Kidney (tissue), 13 donors: ENCODE measurements at regions not wholly inside any gene's neighbourhood (a gene's known extent, or its start where the extent isn't known, plus 50 kb on each side); places are given as distances from the start of the nearest gene placed in this dataset.

Experiments used
- DNase-seq, 5 donors: peaks; one replicate each; pipeline ENCODE4 v3.0.0-alpha.2; 2013 to 2020
- FAIRE-seq: peaks from 2 replicates; lab custom pipeline; 2012; peaks lifted over from hg19 to GRCh38; lab: Jason Lieb, UNC
- H3K27ac ChIP-seq, 2 donors: one replicate each; pipeline ENCODE4 v1.7.0; 2013; ENCODE audit warnings: low read depth in 2 of 2, low read length in 2 of 2, inconsistent platforms in 1 of 2
- H3K27me3 ChIP-seq: one replicate; pipeline ENCODE4 v1.7.1; 2013; ENCODE audit warnings: low read length, inconsistent platforms; ENCODE audit not compliant: control insufficient read depth, insufficient read depth
- H3K36me3 ChIP-seq, 3 donors: one replicate each; pipeline versions ENCODE4 v1.7.0 to v1.7.1; 2013; ENCODE audit warnings: low read length in 3 of 3, control low read depth in 1 of 3, inconsistent platforms in 1 of 3; ENCODE audit not compliant: insufficient read depth in 3 of 3, control insufficient read depth in 2 of 3
- H3K4me1 ChIP-seq, 3 donors: one replicate each; pipeline versions ENCODE4 v1.7.0 to v1.7.1; 2013; ENCODE audit warnings: low read length in 3 of 3, inconsistent platforms in 1 of 3, low read depth in 1 of 3; ENCODE audit not compliant: control insufficient read depth in 2 of 3, insufficient read depth in 2 of 3
- H3K4me3 ChIP-seq, 3 donors: one replicate each; pipeline versions ENCODE4 v1.7.0 to v1.8.1; 2013; ENCODE audit warnings: low read length in 3 of 3, control low read depth in 1 of 3, inconsistent platforms in 1 of 3
- H3K9ac ChIP-seq, 3 donors: one replicate each; pipeline versions ENCODE4 v1.7.0 to v1.7.1; 2013; ENCODE audit warnings: low read length in 3 of 3, control low read depth in 1 of 3, inconsistent platforms in 1 of 3
- H3K9me3 ChIP-seq, 3 donors: one replicate each; pipeline versions ENCODE4 v1.7.0 to v1.7.1; 2013; ENCODE audit warnings: low read length in 3 of 3, control low read depth in 1 of 3, inconsistent platforms in 1 of 3; ENCODE audit not compliant: control insufficient read depth in 2 of 3, insufficient read depth in 1 of 3
- intact Hi-C: fragments of 100-400 bp; cut with DNase I; formaldehyde crosslinking; loops from one replicate; pipeline ENCODE4 v1.11.1; 2022
- TF ChIP-seq, protein P1 (sequence below): IDR thresholded peaks from 3 replicates; pipeline ENCODE4 v1.5.1; 2012; ENCODE audit warnings: mild to moderate bottlenecking, moderate library complexity, borderline replicate concordance; ENCODE audit not compliant: insufficient read depth; ENCODE audit errors: extremely low read depth
- donor health status: control.
- donor health status: control.
- donor health status: control.
- donor health status: control.
- donor health status: control.
- donor health status: DM: yes; HTN: yes; CAD: no.
- donor health status: Normal renal cell carcinoma (clear cell type).

DNA sequence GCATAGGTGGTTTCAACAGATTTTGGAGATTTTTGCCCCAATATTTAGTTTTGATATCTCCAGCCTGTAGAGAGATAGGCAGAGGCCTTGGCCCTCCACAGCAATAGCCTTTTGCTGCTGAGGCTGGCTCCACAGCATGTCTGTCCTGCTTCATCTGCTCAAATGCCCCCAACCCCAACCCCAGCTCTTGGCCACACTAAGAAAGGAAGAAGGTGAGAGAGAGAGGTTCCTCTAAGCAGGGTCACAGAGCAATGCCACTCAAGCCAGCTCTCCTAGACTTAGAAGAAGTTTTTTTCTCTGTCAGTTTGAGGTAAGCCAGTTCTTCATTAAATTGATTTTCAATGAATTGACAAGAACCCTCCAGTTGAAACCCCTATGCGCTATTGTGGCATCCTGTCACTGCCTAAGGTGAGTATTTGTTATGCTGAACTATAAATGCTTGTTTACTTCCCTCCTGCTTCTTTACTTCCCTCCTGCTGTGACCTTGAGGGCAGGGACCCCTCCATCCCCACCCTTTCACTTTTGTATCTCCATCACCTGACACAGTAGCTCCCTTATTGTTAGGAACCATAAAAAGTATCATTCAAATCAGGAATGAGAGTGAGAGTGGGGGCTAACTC, 366.2 kb upstream of the CNR1 start:
- intact Hi-C loops, result no loop called here
- TF ChIP-seq, protein P1, sequence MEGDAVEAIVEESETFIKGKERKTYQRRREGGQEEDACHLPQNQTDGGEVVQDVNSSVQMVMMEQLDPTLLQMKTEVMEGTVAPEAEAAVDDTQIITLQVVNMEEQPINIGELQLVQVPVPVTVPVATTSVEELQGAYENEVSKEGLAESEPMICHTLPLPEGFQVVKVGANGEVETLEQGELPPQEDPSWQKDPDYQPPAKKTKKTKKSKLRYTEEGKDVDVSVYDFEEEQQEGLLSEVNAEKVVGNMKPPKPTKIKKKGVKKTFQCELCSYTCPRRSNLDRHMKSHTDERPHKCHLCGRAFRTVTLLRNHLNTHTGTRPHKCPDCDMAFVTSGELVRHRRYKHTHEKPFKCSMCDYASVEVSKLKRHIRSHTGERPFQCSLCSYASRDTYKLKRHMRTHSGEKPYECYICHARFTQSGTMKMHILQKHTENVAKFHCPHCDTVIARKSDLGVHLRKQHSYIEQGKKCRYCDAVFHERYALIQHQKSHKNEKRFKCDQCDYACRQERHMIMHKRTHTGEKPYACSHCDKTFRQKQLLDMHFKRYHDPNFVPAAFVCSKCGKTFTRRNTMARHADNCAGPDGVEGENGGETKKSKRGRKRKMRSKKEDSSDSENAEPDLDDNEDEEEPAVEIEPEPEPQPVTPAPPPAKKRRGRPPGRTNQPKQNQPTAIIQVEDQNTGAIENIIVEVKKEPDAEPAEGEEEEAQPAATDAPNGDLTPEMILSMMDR, result no peak
- Histone ChIP-seq H3K27ac (no peak overlapping the region), H3K4me3 (no peak overlapping the region), H3K9me3 (no peaks in the 10 kb centered on the region), H3K9ac (no peak overlapping the region), H3K27me3 (no peaks in the 10 kb centered on the region), H3K36me3 (no peaks in the 10 kb centered on the region), H3K4me1 (no peaks in the 10 kb centered on the region)
- FAIRE-seq, result no peak
- no peak for DNase-seq

DNA sequence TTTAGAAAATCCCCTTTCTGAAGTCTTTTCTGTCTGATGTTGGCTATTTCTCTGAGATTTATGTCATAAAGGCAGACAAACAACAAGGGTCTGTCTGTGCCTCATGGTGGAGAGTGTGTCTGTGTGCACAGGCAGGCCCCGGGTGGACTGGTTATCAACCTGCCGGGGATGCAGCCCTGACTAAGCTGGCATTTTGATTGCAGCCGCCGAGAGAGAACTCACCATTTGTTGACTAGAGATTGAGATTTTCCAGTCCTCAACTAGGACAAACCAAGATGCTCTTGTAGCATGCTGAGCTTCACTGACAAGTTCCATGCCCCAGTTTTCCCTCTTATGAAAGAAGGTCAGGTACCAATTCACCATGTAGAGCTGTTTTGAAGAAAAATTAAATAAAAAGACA, 363.6 kb upstream of the CNR1 start:
- Histone ChIP-seq H3K4me1 (no peaks in the 10 kb centered on the region), H3K9me3 (no peaks in the 10 kb centered on the region), H3K4me3 (no peak overlapping the region), H3K9ac (no peak overlapping the region), H3K36me3 (no peaks in the 10 kb centered on the region), H3K27ac (no peak overlapping the region), H3K27me3 (no peaks in the 10 kb centered on the region)
- intact Hi-C loops, result no loop called here
- FAIRE-seq (no peak), DNase-seq (no peak)
- TF ChIP-seq, protein P1, result no peak

DNA sequence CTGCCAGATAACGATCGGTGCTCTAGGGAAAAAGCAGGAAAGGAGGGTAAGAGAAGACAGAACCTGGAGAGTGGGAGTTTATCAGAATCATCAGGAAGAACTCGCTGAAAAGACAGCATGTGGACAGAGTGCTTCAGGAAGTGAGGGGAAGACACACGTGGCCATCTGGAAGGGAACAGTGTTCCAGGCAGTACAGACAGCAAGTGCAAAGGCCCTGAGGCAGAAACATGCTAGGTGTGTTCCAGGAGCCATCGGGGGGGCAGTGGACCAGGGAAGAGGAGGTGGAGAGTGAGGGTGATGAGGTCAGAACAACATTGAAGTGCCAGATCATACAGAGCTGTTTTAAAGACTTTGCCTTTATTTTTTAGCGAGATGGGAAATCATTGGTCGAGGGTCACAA, 354.3 kb upstream of the CNR1 start:
- Histone ChIP-seq H3K4me3 (no peak overlapping the region), H3K27me3 (no peaks in the 10 kb centered on the region), H3K27ac (no peak overlapping the region), H3K9ac (no peak overlapping the region), H3K36me3 (no peaks in the 10 kb centered on the region), H3K4me1 (no peaks in the 10 kb centered on the region), H3K9me3 (no peaks in the 10 kb centered on the region)
- intact Hi-C loops, result no loop called here
- DNase-seq (no peak), FAIRE-seq (no peak)
- TF ChIP-seq, protein P1, result no peak

DNA sequence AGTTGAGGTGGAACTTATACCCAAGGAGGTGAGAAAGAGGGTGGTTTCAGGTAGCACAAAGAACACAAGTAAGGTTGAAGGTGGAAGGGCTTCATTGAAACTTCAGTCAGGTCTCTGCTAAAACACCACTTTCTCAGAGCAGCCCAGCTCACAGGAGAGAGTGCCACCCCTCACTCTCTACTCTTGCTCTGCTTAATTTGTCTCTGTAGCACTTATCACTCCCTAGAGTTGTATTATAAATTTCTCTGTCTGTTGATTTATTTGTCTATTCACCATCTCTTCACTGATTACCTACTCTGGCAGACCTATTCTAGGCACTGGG, 353.8 kb upstream of the CNR1 start:
- DNase-seq (no peak), FAIRE-seq (no peak)
- Histone ChIP-seq H3K9ac (no peak overlapping the region), H3K27me3 (no peaks in the 10 kb centered on the region), H3K9me3 (no peaks in the 10 kb centered on the region), H3K36me3 (no peaks in the 10 kb centered on the region), H3K27ac (no peak overlapping the region), H3K4me1 (no peaks in the 10 kb centered on the region), H3K4me3 (no peak overlapping the region)
- intact Hi-C loops, result no loop called here
- TF ChIP-seq, protein P1, result no peak
